GM08714 (cell line): ENCODE measurements at regions not wholly inside any gene's neighbourhood (a gene's known extent, or its start where the extent isn't known, plus 50 kb on each side); places are given as distances from the start of the nearest gene placed in this dataset.

ENCODE experiments used
- H3K4me3 ChIP-seq: fragments of 200-500 bp; sonication (Bioruptor generic); 2 replicates; pipeline ENCODE4 v1.5.1; 2014; ENCODE audit warnings: mild to moderate bottlenecking, low read length, inconsistent platforms
- ZNF274 ChIP-seq: IDR thresholded peaks from 2 replicates; pipeline ENCODE4 v1.6.1; 2012; ENCODE audit warnings: mild to moderate bottlenecking, low read depth, low read length

DNA sequence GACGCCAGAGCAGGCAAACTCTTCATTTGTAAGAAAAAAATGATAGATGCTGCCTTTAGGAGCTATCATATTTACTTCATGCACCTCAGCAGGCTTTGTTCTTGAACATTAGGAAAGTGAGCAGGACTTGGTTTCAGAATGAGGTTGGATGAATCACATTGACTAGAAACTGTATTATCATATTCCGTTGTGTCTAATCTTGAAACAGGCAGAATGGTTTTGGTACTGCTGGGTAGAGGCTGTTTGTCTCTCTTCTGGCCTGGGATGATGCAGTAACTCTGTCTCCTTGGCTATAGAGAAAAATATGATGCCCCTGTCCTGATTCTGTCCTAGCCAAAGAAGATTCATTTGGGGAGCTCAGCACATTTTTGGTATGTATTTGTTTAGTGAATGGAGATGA lies 344.2 kb upstream of the GRM7 start:
- no peak for TF ChIP-seq ZNF274
- no peak overlapping the region for H3K4me3 ChIP-seq

DNA sequence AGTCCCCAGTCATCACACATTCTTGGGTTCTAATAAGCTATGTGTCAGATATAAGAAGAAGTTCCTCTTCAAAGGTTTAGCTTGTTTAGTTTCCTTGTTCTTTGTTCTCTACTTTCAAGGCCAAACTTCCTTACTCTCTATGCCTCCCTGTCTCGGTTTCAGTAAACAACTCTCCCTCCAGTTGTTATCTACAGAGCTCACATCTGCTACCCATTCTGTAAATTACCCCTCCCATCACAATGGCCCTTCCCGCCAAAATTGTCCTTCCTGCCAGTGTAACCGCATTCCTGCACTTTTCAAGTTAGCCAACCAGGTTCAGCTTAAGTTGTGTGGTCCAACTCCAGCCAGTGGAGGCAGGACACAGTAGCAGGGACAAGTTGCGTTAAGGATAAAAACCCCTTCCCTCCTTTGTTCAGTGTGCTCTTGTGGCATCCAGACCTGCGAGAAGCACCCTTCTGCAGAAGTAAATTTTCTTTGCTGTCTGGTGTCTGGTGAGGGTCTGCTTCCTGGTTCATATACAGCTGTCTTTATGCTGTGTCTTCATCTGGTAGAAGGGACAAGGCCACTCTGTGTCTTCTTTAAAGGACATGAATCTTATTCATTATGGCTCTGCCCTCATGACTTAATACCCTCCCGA lies 342.1 kb upstream of the GRM7 start:
- H3K4me3 ChIP-seq, result no peak overlapping the region
- no peak for TF ChIP-seq ZNF274

DNA sequence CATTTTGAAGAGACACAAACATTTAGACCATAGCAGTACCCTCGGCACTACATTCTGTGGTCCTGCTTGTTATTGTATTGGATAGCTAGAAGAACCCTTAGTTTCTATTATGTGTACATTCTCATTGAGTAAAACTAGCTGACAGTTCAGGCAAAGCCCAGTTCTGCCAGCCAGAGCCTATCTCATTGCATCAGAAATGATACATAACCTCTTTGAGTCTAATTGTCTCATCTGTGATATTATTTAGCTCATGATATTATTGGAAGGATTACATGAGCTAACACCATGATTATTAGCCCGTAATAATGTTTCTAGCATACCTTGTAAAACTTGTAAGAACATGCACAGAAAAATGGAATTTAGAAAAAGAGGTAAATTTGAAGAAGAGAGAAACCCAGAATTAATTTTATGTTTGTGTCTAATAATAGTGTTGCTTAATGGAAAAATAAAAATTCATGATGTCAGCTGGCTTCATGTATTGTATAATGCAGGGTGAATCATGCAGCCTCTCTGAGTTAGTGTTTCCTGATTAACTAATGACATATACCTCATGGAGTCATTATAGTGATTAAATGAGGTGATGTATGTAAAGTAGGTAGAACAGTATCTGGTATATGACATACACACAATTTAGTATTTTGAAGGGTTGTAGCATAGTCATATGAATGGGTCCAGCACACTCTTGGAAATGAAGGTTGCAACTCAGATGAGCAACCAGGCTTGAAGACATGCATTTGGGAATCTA lies 339.4 kb upstream of the GRM7 start:
- no peak for TF ChIP-seq ZNF274
- no peak overlapping the region for H3K4me3 ChIP-seq

DNA sequence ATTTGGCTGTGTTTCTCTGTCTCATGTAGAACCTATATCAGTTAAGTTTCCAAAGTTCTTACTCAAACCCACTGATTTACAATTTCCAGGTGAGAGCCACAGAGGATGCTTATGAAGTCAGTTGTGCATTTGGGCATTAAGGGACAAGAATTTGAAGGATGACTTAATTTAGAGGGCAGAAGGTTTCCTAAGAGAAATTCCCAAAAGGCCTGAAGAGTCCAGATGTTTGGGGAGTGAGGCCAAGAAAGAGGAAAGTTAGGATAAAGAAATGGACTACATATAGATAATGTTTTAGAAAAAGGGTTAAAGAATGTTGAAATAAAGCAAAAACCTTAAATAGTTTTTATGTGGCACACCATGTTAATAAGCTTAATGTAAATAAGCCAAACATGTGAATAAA lies 338.7 kb upstream of the GRM7 start:
- TF ChIP-seq ZNF274, result no peak
- H3K4me3 ChIP-seq, result no peak overlapping the region

DNA sequence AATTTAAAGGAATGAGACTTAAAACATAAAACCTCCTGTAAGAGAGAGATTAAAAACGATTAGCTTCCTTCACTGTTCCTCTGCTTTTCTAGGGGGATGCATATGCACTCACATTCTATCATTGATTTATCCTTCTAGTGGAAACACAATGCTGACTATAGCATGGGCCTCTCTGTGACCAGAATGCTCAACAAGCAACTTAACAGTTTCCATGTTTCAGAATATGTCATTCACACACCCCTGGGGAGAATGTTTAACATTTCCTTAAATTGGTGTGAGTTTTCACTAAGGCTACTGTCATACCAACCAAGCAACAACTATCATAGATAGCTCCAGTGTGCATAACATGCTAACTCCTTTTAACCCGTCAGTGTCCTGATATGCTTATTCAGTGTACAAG lies 337.9 kb upstream of the GRM7 start:
- no peak for TF ChIP-seq ZNF274
- H3K4me3 ChIP-seq, result no peak overlapping the region

DNA sequence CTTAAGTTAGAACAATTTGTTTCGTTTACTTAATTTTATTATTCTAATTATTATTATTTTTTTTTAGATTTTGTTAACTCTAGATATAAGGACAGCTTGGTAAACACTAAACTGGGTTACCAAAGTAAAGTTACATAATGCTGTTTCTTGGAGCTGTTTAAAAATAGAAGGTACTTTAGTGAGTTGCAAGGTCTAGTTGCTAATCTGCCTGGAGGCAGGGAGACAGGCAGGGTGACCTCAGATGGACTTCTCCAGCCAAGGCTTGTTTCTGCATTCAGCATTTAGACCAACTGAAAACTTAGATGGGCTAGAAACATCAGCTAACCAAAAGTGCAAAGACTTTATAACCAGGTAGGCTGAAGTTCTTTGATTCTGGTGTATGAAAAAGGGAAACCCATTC lies 336.4 kb upstream of the GRM7 start:
- no peak for TF ChIP-seq ZNF274

DNA sequence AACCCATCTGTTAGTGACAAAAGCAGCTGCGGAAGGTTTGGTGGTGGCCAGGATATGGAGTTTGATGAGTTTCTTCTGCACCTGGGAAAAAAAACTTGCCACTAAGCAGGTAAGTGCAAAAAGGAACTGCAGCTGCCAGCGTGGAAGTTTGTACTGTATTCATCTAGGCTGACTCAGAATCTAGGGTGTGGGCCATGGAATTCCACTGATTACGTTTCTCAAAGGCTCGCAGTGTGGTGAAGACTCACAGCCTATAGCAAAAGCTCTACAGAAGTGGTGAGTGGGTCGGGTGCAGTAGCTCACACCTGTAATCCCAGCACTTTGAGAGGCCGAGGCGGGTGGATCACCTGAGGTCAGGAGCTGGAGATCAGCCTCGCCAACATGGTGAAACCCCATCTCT lies 334.6 kb upstream of the GRM7 start:
- no peak for TF ChIP-seq ZNF274
- no peak overlapping the region for H3K4me3 ChIP-seq

More for the DNA sequence above, 336.4 kb upstream of the GRM7 start:
- no peak overlapping the region for H3K4me3 ChIP-seq

DNA sequence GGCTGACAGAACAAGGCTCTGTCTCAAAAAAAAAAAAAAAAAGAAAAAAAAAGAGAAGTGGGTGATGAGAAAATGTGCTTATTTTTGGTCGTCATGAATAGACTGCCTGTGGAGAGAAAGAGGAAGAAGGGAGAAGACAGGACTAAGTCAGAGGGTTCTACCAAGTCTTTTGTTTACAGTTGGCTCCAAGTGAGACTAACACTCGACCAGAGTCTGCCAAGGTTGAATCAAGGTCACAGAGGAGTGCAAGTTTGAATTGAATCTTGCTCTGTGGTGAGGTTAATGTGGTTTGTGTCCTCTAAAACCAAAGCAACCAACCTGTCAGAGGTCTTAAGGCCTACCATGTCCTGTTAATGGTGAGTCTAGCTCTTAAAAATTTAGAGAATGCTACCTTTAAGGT lies 334.1 kb upstream of the GRM7 start:
- no peak for TF ChIP-seq ZNF274
- no peak overlapping the region for H3K4me3 ChIP-seq

DNA sequence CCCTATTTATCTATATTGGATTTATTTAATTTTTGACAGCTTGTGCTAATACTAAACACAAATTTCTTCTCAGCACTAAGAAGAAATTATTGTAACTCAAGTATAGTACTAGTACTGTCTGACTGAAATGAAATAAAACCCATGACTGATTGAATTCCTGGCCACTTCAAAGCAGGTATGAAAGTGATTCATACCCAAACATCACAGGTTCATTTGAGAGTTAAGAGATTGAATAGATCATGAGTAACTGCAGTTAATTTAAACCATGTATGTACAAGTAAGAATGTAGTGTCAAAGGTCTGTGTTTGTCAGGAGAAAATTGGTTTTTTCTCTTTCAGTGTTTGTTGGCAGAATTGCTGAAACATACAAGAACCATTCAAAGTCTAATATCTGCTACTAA lies 332.0 kb upstream of the GRM7 start:
- TF ChIP-seq ZNF274, result no peak
- no peak overlapping the region for H3K4me3 ChIP-seq

DNA sequence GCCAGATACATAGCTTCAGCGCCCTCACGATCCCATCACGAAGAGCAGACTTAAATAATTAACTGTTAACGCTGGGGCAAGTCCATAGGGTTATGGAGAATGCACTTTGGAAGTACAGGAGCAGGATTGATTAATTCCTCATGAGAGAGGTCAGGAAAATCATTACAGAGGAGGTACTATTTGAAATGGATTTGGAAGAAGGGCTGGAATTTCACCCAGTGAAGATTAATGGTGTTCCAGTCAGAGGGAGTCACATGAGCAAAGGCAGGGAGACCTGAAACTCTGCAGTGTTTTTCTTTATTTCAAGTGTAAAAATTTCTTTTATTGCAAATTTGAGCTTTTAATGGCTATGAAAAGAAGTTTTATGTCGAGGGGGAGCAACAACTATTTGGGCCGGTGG lies 329.8 kb upstream of the GRM7 start:
- no peak overlapping the region for H3K4me3 ChIP-seq

DNA sequence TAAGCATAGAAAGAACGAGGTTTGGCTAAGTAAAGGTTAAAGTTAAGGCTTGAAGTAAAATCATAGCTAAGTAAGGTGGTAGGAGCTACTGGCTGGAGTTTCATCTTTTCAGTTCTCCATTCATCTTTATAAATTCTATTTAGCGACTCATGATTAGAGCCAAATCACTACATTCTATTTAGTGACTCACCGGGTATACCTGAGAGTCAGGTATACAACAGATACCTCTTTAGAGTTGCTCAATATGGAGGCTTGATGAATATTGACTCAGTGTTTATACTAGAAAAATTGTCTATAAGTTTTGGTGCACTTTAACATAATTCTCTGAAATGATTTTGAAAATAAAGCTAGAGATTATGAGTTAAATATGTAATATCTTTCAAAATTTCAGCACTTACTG lies 328.8 kb upstream of the GRM7 start:
- no peak for TF ChIP-seq ZNF274

More for the DNA sequence above, 329.8 kb upstream of the GRM7 start:
- no peak for TF ChIP-seq ZNF274

DNA sequence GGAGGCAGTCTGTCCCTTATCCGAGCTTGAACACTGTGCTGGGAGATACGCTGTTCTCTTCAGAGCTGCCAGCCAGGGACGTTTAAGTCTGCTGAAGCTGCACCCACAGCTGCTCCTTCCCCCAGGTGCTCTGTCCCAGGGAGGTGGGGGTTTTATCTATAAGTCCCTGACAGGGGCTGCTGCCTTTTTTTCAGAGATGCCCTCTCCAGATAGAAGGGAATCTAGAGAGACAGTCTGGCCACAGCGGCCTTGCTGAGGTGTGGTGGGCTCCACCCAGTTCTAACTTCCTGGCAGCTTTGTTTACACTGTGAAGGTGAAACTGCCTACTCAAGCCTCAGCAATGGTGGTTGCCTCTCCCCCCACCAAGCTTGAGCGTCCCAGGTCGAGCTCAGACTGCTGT lies 319.9 kb upstream of the GRM7 start:
- no peak for TF ChIP-seq ZNF274
- H3K4me3 ChIP-seq, result no peak overlapping the region

More for the DNA sequence above, 328.8 kb upstream of the GRM7 start:
- no peak overlapping the region for H3K4me3 ChIP-seq

DNA sequence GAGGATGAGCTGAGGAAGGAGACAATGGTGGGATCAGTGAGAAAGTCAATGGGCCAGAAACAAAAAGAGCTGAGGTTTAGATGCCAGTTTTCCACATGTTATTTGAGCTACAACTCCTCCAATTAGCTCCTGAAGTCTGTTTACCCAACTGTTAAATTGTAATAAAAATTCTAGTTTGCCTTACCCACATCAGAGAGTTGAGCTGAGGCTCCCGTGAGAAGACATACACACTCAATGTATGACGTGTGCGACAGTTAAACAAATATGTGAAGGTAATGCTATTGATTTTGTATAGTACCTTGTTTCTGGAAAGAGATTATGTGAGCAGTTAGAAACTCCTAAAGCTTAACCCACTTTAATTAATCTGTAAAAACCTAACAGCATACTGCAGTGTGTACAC lies 318.1 kb upstream of the GRM7 start:
- no peak overlapping the region for H3K4me3 ChIP-seq
- TF ChIP-seq ZNF274, result no peak

DNA sequence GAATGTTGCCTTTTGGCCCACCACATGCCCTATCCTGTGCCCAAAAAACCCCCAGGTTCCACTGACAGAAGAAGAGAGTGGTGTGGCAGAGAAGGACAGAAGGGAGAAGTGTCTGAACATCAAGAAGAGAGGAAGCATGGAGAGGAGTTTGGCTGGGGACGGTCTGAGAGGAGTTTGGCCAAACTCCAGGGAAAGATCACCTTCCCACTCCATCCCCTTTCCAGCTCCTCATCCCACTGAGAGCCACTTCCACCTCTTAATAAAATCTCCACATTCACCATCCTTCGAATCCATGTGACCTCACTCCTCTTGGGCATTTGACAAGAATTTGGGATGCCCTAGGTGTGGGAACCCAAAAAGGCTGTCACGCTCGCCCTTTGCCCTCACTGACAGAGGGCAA lies 311.6 kb upstream of the GRM7 start:
- TF ChIP-seq ZNF274, result no peak
- no peak overlapping the region for H3K4me3 ChIP-seq

DNA sequence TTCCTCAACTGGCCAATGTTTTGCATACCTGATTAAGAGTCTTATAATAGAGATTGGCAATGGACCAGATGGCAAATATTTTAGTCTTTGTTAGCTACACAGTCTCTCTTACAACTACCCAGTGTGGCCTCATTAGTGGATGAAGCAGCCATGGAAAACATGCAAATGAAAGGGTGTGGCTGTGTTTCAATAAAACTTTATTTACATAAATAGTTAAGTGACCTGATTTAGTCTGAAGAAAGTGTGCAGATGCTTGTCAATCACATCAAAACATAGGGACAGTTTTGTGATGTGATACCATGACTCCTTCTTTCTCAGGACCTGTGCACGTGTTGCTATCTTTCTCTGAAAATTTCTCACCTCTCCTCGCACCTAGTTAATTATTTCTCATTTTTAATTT lies 309.8 kb upstream of the GRM7 start:
- no peak overlapping the region for H3K4me3 ChIP-seq
- no peak for TF ChIP-seq ZNF274

DNA sequence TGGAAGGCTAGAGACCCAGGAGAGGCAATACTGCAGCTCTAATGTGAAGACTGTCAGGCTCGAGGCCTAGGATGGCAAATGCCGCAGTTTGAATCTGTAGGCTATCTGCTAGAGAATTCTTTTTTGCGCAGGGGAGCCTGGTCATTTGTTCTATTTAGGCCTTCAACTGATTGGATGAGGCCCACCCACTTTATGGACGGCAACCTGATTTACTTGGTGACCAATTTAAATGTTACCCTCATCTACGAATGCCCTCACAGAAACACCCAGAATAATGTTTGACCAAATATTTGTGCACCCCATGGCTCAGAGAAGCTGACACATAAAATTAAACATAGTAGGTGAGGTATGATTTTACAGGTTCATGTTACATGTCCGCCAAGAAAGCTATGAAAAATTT lies 300.7 kb upstream of the GRM7 start:
- TF ChIP-seq ZNF274, result no peak
- H3K4me3 ChIP-seq, result no peak overlapping the region
